ENCODE measurements at regions not wholly inside any gene's neighbourhood (a gene's known extent, or its start where the extent isn't known, plus 50 kb on each side); places are given as distances from the start of the nearest gene placed in this dataset.

DNA sequence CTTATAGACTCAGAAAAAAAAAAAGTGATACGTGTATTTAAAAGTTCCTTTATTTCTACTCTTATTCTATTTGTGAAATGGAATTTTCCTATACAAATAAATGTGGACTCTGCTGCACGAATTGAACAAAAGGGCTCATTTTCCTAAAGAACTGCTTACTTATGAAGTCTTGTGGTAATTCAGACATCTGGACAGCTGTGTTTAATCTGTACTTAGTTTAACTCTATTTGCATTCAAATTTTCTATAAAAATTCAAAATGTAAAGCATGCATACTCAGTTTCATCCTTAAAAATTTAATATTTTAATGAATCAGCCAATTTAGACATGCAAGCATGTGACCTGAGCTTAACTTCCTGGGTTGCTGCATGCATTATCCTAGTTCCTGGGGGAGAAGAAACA lies 118.0 kb upstream of the PCLO start:
- no peaks in the 10 kb centered on the region for H3K9me3 ChIP-seq
- no peaks in the 10 kb centered on the region for H3K27me3 ChIP-seq (ENCODE audit: insufficient read depth in 3 of 3, low read length in 2 of 3)
- WGBS, 3 donors, result 56 to 72% (median 72%) methylated on average over 2 of the region's 2 CpGs
- DNase-seq (no peak), ATAC-seq (no peak)
- H3K36me3 ChIP-seq (ENCODE audit: insufficient read depth in 1 of 2, low read depth in 1 of 2), result no peaks in the 10 kb centered on the region
- TF ChIP-seq, protein P1, sequence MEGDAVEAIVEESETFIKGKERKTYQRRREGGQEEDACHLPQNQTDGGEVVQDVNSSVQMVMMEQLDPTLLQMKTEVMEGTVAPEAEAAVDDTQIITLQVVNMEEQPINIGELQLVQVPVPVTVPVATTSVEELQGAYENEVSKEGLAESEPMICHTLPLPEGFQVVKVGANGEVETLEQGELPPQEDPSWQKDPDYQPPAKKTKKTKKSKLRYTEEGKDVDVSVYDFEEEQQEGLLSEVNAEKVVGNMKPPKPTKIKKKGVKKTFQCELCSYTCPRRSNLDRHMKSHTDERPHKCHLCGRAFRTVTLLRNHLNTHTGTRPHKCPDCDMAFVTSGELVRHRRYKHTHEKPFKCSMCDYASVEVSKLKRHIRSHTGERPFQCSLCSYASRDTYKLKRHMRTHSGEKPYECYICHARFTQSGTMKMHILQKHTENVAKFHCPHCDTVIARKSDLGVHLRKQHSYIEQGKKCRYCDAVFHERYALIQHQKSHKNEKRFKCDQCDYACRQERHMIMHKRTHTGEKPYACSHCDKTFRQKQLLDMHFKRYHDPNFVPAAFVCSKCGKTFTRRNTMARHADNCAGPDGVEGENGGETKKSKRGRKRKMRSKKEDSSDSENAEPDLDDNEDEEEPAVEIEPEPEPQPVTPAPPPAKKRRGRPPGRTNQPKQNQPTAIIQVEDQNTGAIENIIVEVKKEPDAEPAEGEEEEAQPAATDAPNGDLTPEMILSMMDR (IDR thresholded peaks at IDR 0.05), result no peak
- no peaks in the 10 kb centered on the region for H3K4me1 ChIP-seq
- H3K4me3 ChIP-seq, result no peak overlapping the region
- intact Hi-C loops (cut with DNase I), result no loop called here
- no peak overlapping the region for H3K27ac ChIP-seq

DNA sequence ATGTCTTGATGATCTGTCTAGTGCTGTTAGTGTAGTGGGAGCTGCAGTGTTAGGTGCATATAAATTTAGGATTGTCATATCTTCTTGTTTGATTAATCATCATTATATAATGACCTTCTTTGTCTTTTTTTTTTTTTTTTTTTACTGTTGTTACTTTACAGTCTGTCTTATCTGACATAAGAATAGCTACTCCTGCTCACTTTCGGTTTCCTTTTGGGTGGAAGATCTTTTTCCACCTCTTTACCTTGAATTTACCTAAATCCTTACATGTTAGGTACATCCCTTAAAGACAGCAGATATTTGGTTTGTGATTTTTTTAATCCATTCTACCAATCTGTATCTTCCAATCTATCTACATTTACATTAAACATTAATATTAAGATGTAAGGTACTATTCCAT lies 113.6 kb upstream of the PCLO start:
- intact Hi-C loops (cut with DNase I), result loop anchor here in 1 of 2 donors (5.0 kb wide), 1 partner anchor 1311 kb away; no protein-coding TSS in a partner anchor
- Histone ChIP-seq H3K9me3 (no peaks in the 10 kb centered on the region), H3K4me1 (no peaks in the 10 kb centered on the region), H3K4me3 (no peak overlapping the region), H3K27me3 (ENCODE audit: insufficient read depth in 3 of 3, low read length in 2 of 3) (no peaks in the 10 kb centered on the region), H3K27ac (no peak overlapping the region), H3K36me3 (ENCODE audit: insufficient read depth in 1 of 2, low read depth in 1 of 2) (no peaks in the 10 kb centered on the region)
- 78 to 86% (median 80%) methylated on average over 1 of the region's 1 CpG for WGBS, 3 donors
- ATAC-seq, result no peak
- TF ChIP-seq, protein P1 (IDR thresholded peaks at IDR 0.05), result no peak
- DNase-seq, result no peak

DNA sequence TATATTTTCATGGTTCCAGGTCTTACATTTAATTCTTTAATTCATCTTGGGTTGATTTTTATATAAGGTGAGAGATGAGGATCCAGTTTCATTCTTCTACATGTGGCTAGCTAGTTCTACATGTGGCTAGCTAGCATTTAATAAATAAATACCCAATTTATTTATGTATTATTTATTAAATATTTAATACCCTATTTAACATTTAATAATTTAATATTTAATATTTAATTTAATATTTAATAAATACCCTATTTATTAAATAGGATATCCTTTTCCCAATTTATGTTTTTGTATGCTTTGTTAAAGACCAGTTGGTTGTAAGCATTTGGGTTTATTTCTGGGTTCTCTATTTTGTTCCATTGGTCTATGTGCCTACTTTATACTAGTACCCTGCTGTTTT lies 111.0 kb upstream of the PCLO start:
- DNase-seq, result no peak
- no peaks in the 10 kb centered on the region for H3K36me3 ChIP-seq (ENCODE audit: insufficient read depth in 1 of 2, low read depth in 1 of 2)
- H3K9me3 ChIP-seq, result no peaks in the 10 kb centered on the region
- ATAC-seq, result no peak
- no peaks in the 10 kb centered on the region for H3K27me3 ChIP-seq (ENCODE audit: insufficient read depth in 3 of 3, low read length in 2 of 3)
- no peaks in the 10 kb centered on the region for H3K4me1 ChIP-seq
- TF ChIP-seq, protein P1 (IDR thresholded peaks at IDR 0.05), result no peak
- intact Hi-C loops (cut with DNase I), result no loop called here
- H3K4me3 ChIP-seq, result no peak overlapping the region
- no peak overlapping the region for H3K27ac ChIP-seq

DNA sequence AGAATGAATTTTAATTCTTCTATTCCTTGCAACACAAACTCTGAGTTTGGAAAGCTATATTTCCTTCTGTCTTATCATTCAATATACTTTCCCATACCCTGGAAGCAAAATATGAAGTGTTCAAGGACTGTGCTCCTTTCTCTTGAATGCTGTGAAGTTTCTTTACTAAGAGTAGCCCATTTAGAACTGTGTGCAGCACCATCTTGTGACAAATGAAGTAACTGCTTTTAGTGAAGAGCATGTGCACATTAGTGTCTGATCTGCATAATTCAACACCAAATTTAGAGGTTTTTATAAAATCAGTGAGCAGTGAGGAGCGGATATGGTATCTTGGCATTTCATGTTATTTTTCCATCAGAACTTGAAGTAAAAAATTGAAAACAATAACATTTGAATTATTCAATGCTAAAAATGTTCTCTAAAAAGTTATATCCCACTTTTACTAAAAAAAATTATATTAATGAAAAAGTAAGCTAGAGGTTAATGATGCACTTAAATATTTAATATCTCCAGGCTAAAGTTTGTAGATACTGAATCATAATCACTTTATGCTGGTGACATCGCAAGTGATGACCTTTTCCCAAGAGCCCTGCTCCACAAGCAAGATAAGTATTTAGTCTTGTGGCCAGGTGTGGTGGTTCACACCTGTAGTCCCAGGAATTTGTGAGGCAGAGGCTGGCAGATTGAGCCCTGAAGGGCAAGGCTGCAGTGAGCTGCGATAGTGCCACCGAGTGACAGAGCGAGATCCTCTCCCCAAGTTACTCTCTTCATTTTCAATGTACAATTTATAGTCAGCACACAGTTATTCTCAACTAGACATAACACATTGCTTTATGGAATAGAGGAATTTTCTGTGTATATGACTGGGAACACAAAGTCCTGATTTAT lies 108.8 kb upstream of the PCLO start:
- intact Hi-C loops (cut with DNase I), result no loop called here
- Histone ChIP-seq H3K27ac (no peak overlapping the region), H3K36me3 (ENCODE audit: insufficient read depth in 1 of 2, low read depth in 1 of 2) (no peaks in the 10 kb centered on the region), H3K4me3 (no peak overlapping the region), H3K27me3 (ENCODE audit: insufficient read depth in 3 of 3, low read length in 2 of 3) (no peaks in the 10 kb centered on the region), H3K4me1 (no peaks in the 10 kb centered on the region), H3K9me3 (no peaks in the 10 kb centered on the region)
- 84 to 88% (median 85%) methylated on average over 5 of the region's 5 CpGs for WGBS, 3 donors
- DNase-seq, result no peak
- TF ChIP-seq, protein P1 (IDR thresholded peaks at IDR 0.05), result no peak
- ATAC-seq, result no peak

DNA sequence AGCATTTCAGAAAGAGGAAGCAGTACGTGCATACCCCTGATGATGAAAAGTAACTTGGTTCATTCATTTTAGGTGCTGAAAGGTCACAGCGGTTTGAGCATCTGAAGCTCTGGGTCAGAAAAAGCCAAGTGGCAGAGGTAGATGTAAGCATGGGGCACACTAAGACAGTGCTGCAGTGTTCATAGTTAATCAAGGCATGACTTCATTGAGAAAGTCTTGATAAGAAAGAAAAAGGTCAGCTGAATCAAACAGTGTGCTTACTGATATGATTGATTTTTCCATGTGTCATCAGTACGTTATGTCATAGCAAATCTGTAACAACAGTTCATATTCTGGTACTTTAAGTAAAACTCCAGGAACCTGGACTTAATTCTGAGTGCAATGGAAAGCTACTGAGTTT lies 107.7 kb upstream of the PCLO start:
- TF ChIP-seq, protein P1 (IDR thresholded peaks at IDR 0.05), result no peak
- DNase-seq (no peak), ATAC-seq (no peak)
- Histone ChIP-seq H3K9me3 (no peaks in the 10 kb centered on the region), H3K4me3 (no peak overlapping the region), H3K27ac (no peak overlapping the region), H3K4me1 (no peaks in the 10 kb centered on the region), H3K27me3 (ENCODE audit: insufficient read depth in 3 of 3, low read length in 2 of 3) (no peaks in the 10 kb centered on the region), H3K36me3 (ENCODE audit: insufficient read depth in 1 of 2, low read depth in 1 of 2) (no peaks in the 10 kb centered on the region)
- intact Hi-C loops (cut with DNase I), result no loop called here
- WGBS, 3 donors, result 55 to 64% (median 63%) methylated on average over 3 of the region's 3 CpGs
